AG10803 (cell line): ENCODE measurements at regions not wholly inside any gene's neighbourhood (a gene's known extent, or its start where the extent isn't known, plus 50 kb on each side); places are given as distances from the start of the nearest gene placed in this dataset.
"Not testable (repeated sequence)": the region's sequence is repeated elsewhere in the genome, so short reads cannot be mapped to it uniquely, and the experiment has no call there.

ENCODE experiments used
- DNase-seq: peaks from one replicate; pipeline ENCODE4 v3.0.0; 2010; ENCODE audit warnings: low read depth
- H3K4me3 ChIP-seq: 2 replicates; pipeline ENCODE4 v1.5.1; 2011; ENCODE audit warnings: mild to moderate bottlenecking, low read length, control low read depth
- CTCF ChIP-seq: conservative IDR thresholded peaks from 2 replicates; pipeline ENCODE4 v1.5.1; 2011; ENCODE audit warnings: mild to moderate bottlenecking, low read length, control low read depth, inconsistent platforms

- no peak overlapping the region for H3K4me3 ChIP-seq
- no peak for DNase-seq
- TF ChIP-seq CTCF: no peak
These were observed 187.9 kb upstream of the LMCD1 start for GRCh38 chr3:8313560-8314267.

GRCh38 chr3:8315526-8315925 lies 186.1 kb upstream of the LMCD1 start:
- H3K4me3 ChIP-seq, DNase-seq: not testable (repeated sequence)

GRCh38 chr3:8317661-8318649 lies 183.7 kb upstream of the LMCD1 start:
- no peak for TF ChIP-seq CTCF
- DNase-seq: peak; percentile 68

GRCh38 chr3:8319935-8320634 lies 181.5 kb upstream of the LMCD1 start:
- TF ChIP-seq CTCF: no peak
- peak; percentile 85 for DNase-seq
- H3K4me3 ChIP-seq: no peak overlapping the region

More at GRCh38 chr3:8317661-8318649, 183.7 kb upstream of the LMCD1 start:
- no peak overlapping the region for H3K4me3 ChIP-seq

- H3K4me3 ChIP-seq: no peak overlapping the region
- DNase-seq: no peak
- TF ChIP-seq CTCF: no peak
These were observed 180.7 kb upstream of the LMCD1 start for GRCh38 chr3:8320711-8321458.

- DNase-seq: peak; percentile 55
- H3K4me3 ChIP-seq: no peak overlapping the region
- TF ChIP-seq CTCF: peak; percentile 66
These were observed 176.9 kb upstream of the LMCD1 start for GRCh38 chr3:8324747-8325146.
